ENCODE measurements at regions not wholly inside any gene's neighbourhood (a gene's known extent, or its start where the extent isn't known, plus 50 kb on each side); places are given as distances from the start of the nearest gene placed in this dataset.

DNA sequence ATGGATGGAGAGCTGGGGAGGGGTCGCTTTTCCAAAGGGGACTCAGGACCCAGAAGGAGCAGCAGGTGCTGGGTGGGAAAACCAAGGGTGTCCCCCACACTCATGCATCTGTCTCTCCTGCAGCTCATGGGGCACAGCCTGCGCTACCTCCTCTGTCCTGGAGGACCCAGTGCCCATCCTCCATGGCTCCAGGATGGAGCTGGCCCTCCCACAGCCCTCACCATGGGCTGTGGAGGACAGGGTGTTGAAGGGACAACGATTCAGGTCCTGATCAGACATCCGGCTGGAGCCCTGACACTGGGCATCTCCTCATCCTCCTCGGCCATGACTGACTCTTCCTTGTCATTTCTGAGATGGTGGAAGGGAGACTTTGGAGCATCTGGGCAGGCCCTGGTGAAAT is 97.9 kb upstream of the SULF2 start:
- no peaks in the 10 kb centered on the region for H3K36me3 Mint-ChIP-seq (ENCODE audit: low read depth)
- peaks cover 3% of the 10 kb centered on the region for H3K27me3 Mint-ChIP-seq (ENCODE audit: low read depth)
- H3K9me3 Mint-ChIP-seq: no peaks in the 10 kb centered on the region
- no peak overlapping the region for H3K27ac Mint-ChIP-seq (ENCODE audit: unreplicated experiment)
- DNase-seq (ENCODE audit: low read depth, low spot score): no peak
- H3K4me1 Mint-ChIP-seq: no peaks in the 10 kb centered on the region
- TF ChIP-seq, protein P1, sequence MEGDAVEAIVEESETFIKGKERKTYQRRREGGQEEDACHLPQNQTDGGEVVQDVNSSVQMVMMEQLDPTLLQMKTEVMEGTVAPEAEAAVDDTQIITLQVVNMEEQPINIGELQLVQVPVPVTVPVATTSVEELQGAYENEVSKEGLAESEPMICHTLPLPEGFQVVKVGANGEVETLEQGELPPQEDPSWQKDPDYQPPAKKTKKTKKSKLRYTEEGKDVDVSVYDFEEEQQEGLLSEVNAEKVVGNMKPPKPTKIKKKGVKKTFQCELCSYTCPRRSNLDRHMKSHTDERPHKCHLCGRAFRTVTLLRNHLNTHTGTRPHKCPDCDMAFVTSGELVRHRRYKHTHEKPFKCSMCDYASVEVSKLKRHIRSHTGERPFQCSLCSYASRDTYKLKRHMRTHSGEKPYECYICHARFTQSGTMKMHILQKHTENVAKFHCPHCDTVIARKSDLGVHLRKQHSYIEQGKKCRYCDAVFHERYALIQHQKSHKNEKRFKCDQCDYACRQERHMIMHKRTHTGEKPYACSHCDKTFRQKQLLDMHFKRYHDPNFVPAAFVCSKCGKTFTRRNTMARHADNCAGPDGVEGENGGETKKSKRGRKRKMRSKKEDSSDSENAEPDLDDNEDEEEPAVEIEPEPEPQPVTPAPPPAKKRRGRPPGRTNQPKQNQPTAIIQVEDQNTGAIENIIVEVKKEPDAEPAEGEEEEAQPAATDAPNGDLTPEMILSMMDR (conservative IDR thresholded peaks at IDR 0.05): no peak
- no peak overlapping the region for H3K4me3 Mint-ChIP-seq

DNA sequence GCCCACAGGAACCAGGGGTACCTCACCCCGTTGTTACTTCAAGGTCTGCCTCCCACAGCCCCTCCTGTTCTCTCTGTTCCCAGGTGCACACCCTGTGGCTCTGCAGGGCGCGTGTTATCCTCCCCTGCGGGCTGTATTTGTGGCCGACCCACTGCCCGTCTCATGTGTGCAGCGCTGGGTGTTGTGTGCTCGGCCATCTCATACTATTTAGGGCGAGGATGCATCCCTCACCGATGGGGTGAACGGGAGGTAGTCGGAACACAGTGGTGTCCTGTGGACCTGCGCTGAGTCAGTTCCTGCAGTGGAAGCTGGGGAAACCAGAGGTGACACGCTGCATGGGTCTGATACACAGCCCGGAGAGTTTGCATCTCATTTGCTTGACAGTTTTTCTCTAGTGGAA is 94.5 kb upstream of the SULF2 start:
- Mint-ChIP-seq H3K27me3 (ENCODE audit: low read depth) (peaks cover 8% of the 10 kb centered on the region), H3K9me3 (no peaks in the 10 kb centered on the region)
- TF ChIP-seq, protein P1 (conservative IDR thresholded peaks at IDR 0.05): no peak

DNA sequence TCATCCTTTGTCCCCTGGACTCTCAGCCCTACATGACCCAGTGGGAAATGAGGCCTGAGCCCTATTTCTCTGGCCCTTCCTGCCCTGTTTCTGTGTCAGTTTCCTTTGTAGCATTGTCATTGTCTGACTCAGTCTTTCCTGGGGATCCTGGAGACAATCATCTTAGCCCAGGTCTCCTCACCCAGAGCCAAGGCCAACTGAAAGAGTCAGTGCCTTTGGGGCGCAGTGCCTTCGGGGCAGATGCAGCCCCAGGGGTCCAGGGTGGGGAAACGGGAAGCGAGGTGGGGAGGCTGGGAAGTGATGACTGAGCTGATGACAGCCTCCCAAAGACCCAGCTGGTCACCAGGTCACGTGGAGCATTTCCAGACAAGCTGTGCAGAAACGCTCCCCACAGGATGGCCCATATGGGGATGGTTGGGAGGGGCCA is 93.3 kb upstream of the SULF2 start:
- Mint-ChIP-seq H3K36me3 (ENCODE audit: low read depth) (no peaks in the 10 kb centered on the region), H3K4me1 (peaks cover 20% of the 10 kb centered on the region), H3K27me3 (ENCODE audit: low read depth) (peaks cover 5% of the 10 kb centered on the region), H3K4me3 (no peak overlapping the region), H3K27ac (ENCODE audit: unreplicated experiment) (no peak overlapping the region), H3K9me3 (no peaks in the 10 kb centered on the region)
- TF ChIP-seq, protein P1 (conservative IDR thresholded peaks at IDR 0.05): no peak
- DNase-seq (ENCODE audit: low read depth, low spot score): no peak

More for the DNA sequence above, 94.5 kb upstream of the SULF2 start:
- DNase-seq (ENCODE audit: low read depth, low spot score): no peak
- H3K36me3 Mint-ChIP-seq (ENCODE audit: low read depth): no peaks in the 10 kb centered on the region
- peaks cover 16% of the 10 kb centered on the region for H3K4me1 Mint-ChIP-seq
- no peak overlapping the region for H3K4me3 Mint-ChIP-seq
- H3K27ac Mint-ChIP-seq (ENCODE audit: unreplicated experiment): no peak overlapping the region

DNA sequence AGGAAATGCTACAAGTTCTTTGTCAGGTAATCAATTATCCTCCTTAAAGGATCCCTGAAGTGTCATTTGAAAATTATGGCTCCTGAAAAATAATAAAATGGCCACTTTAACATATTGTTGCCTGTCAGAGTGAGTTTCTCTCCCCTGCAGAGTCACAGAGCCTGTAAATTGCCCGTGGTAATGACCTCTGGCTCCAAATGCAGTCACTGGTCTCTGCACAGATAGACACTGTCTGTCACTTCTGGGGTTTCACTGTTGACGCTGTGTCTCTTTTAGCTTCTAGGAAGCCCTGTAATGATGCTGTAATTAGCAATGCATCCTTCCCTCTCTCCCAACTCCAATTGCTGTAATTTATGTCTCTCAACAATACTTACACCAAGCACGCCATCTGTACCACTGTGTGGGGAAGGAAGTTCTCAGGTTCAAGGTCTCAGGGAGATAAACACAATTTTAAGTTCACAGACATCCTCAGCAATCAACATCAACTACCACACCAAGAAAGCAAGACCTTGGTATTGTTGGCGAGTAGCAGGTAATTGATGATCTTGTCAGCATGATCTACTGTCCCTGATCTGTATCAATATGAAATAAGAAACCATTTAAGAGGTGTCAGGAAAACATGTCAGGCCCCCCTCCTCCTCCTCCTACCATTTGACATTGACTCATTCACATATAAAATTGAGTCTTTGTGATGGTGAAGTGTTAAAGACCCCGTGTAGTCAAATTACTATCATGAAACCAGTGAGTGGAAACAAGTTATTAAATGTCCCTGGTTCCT is 91.2 kb upstream of the SULF2 start:
- peaks cover 5% of the 10 kb centered on the region for H3K27me3 Mint-ChIP-seq (ENCODE audit: low read depth)
- no peak overlapping the region for H3K4me3 Mint-ChIP-seq
- no peak for DNase-seq (ENCODE audit: low read depth, low spot score)
- H3K27ac Mint-ChIP-seq (ENCODE audit: unreplicated experiment): no peak overlapping the region
- peaks cover 20% of the 10 kb centered on the region for H3K4me1 Mint-ChIP-seq
- H3K9me3 Mint-ChIP-seq: no peaks in the 10 kb centered on the region
- TF ChIP-seq, protein P1 (conservative IDR thresholded peaks at IDR 0.05): no peak
- H3K36me3 Mint-ChIP-seq (ENCODE audit: low read depth): no peaks in the 10 kb centered on the region

DNA sequence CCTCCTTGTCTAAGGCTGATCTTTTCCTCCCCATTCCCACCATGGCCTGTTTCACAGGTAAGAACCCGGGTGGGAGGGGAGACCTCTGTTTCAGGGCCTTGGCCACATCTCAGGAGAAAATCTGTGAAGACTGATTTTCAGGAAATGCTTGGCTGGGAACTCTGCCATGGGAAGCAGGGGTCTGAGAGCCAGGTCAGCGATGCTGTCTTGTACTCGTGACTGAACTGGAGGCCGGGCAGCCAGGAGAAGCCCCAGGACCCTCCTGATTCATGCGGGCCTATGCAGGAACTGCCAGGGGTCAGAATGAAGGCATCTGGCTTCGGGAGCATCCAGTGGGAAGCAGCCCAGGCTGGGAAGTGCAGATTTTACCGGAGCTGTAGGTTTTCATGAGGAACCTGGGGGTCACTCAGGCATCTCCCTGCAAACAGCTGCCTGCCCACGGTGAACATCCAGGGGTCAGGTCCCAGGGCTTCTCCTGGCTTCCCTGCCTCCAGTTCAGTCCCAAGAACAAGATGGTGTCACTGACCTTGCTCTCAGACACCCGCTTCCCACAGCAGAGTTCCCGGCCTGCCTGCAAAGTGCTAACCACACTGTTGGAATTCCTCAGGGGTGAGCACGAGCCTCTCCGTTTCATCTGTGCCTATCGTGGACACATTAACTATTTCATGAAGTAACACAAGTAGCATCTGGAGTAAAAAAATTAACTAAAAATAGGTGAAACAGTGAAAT is 90.2 kb upstream of the SULF2 start:
- peaks cover 22% of the 10 kb centered on the region for H3K4me1 Mint-ChIP-seq
- TF ChIP-seq, protein P1 (conservative IDR thresholded peaks at IDR 0.05): no peak
- no peaks in the 10 kb centered on the region for H3K36me3 Mint-ChIP-seq (ENCODE audit: low read depth)
- peaks cover 5% of the 10 kb centered on the region for H3K27me3 Mint-ChIP-seq (ENCODE audit: low read depth)
- H3K4me3 Mint-ChIP-seq: no peak overlapping the region
- H3K27ac Mint-ChIP-seq (ENCODE audit: unreplicated experiment): no peak overlapping the region
- H3K9me3 Mint-ChIP-seq: no peaks in the 10 kb centered on the region
- no peak for DNase-seq (ENCODE audit: low read depth, low spot score)
